ENCODE measurements at regions not wholly inside any gene's neighbourhood (a gene's known extent, or its start where the extent isn't known, plus 50 kb on each side); places are given as distances from the start of the nearest gene placed in this dataset.

DNA sequence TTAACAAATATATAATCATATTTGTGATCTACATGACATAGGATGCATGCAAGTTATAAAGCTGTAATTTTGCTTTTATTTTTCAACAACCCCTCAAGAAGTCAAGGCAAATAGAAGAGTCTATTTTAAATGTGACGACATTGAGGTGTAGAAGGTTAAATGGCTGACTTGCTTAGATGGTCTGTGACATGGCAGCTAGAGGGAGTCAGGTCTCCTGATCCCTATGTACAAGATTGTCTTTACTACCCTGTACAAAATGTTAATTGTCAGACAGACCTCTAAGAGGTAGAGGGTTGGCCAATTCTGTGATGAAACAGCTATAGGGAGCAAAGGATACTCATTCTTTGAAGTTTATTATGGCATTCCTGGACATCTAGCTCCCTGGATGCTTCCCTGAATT is 380.9 kb upstream of the MEF2C start:
- Histone ChIP-seq H3K9me3 (ENCODE audit: control insufficient read depth, low read length) (no peaks in the 10 kb centered on the region), H2AFZ (no peak overlapping the region), H3K4me2 (ENCODE audit: low read length) (no peak overlapping the region), H3K27ac (no peak overlapping the region), H3K27me3 (ENCODE audit: control insufficient read depth, insufficient read depth, low read length) (no peaks in the 10 kb centered on the region), H3K9ac (no peak overlapping the region), H3K4me1 (no peaks in the 10 kb centered on the region), H3K79me2 (no peaks in the 10 kb centered on the region), H3K4me3 (ENCODE audit: low read depth, low read length) (no peak overlapping the region), H3K36me3 (ENCODE audit: control insufficient read depth, insufficient read depth, low read length) (no peaks in the 10 kb centered on the region)
- TF ChIP-seq CTCF (IDR thresholded peaks at IDR 0.05) = no peak

DNA sequence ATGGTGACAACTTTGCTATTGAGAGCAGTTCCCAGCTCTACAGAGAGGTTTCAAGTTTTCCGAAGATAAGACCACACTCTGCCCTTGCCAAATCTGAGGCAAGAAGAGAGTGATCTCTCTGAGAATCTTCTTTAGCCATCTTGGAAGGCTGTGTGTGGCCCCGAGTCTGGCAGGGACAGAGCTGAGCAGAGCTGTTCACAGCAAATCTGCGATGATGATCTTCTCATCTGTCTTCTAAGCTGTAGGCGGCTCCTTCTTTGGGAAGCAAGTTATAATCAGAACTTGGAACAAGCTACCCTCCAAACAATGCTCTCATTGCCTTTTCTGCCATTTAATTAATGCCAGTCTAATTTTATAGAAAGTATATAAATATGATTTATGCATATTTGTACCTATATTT is 379.0 kb upstream of the MEF2C start:
- H3K4me3 ChIP-seq (ENCODE audit: low read depth, low read length) = no peak overlapping the region
- no peak overlapping the region for H3K9ac ChIP-seq
- no peak overlapping the region for H3K4me2 ChIP-seq (ENCODE audit: low read length)
- no peak for TF ChIP-seq CTCF (IDR thresholded peaks at IDR 0.05)
- no peak overlapping the region for H2AFZ ChIP-seq
- H3K36me3 ChIP-seq (ENCODE audit: control insufficient read depth, insufficient read depth, low read length) = no peaks in the 10 kb centered on the region
- H3K4me1 ChIP-seq = no peaks in the 10 kb centered on the region
- no peak overlapping the region for H3K27ac ChIP-seq
- H3K79me2 ChIP-seq = no peaks in the 10 kb centered on the region
- H3K27me3 ChIP-seq (ENCODE audit: control insufficient read depth, insufficient read depth, low read length) = no peaks in the 10 kb centered on the region
- no peaks in the 10 kb centered on the region for H3K9me3 ChIP-seq (ENCODE audit: control insufficient read depth, low read length)

GRCh38 chr5:89260254-89260653 is 377.3 kb upstream of the MEF2C start:
- TF ChIP-seq CTCF (IDR thresholded peaks at IDR 0.05) = no peak
- no peak overlapping the region for H2AFZ ChIP-seq
- H3K27ac ChIP-seq = no peak overlapping the region
- H3K9ac ChIP-seq = no peak overlapping the region
- H3K4me1 ChIP-seq = no peaks in the 10 kb centered on the region
- no peak overlapping the region for H3K4me2 ChIP-seq (ENCODE audit: low read length)
- no peaks in the 10 kb centered on the region for H3K9me3 ChIP-seq (ENCODE audit: control insufficient read depth, low read length)
- H3K27me3 ChIP-seq (ENCODE audit: control insufficient read depth, insufficient read depth, low read length) = no peaks in the 10 kb centered on the region
- no peaks in the 10 kb centered on the region for H3K79me2 ChIP-seq
- H3K36me3 ChIP-seq (ENCODE audit: control insufficient read depth, insufficient read depth, low read length) = no peaks in the 10 kb centered on the region
- H3K4me3 ChIP-seq (ENCODE audit: low read depth, low read length) = no peak overlapping the region

DNA sequence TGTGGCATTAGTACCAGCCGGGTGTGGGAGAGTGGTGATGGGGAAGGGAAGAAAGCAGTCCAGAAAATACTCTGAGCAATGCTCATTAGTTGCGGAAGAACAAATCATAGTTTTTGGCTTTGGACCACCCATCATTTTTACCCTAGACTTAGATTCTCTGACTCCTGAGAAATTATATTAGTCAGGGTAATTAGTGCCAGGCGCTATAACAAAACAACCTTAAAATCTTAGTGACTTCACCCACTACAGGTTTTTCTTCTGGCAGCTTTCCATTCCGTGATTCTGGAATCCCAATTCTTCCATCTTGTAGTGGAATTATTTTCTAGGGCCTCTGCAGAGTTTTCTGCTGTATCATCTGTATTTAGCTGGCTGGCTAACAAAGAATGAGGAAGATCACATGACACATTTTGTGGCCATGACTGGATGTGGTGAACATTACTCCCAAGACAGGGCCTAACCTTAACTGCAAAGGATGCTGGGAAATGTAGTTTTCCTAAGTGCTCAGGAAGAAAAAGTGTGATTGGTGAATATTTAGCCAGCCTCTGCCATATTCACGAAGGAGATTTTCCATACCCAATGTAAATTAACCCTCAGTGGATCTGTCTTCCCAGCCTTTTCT is 373.0 kb upstream of the MEF2C start:
- Histone ChIP-seq H2AFZ (no peak overlapping the region), H3K36me3 (ENCODE audit: control insufficient read depth, insufficient read depth, low read length) (no peaks in the 10 kb centered on the region), H3K27ac (no peak overlapping the region), H3K9me3 (ENCODE audit: control insufficient read depth, low read length) (no peaks in the 10 kb centered on the region), H3K4me3 (ENCODE audit: low read depth, low read length) (no peak overlapping the region), H3K79me2 (no peaks in the 10 kb centered on the region), H3K4me1 (no peaks in the 10 kb centered on the region), H3K27me3 (ENCODE audit: control insufficient read depth, insufficient read depth, low read length) (no peaks in the 10 kb centered on the region), H3K4me2 (ENCODE audit: low read length) (no peak overlapping the region), H3K9ac (no peak overlapping the region)
- no peak for TF ChIP-seq CTCF (IDR thresholded peaks at IDR 0.05)

GRCh38 chr5:89253666-89254352 is 370.8 kb upstream of the MEF2C start:
- Histone ChIP-seq H3K4me1 (no peaks in the 10 kb centered on the region), H3K4me2 (ENCODE audit: low read length) (no peak overlapping the region), H3K36me3 (ENCODE audit: control insufficient read depth, insufficient read depth, low read length) (no peaks in the 10 kb centered on the region), H3K79me2 (no peaks in the 10 kb centered on the region), H3K9ac (no peak overlapping the region), H3K4me3 (ENCODE audit: low read depth, low read length) (no peak overlapping the region), H3K27me3 (ENCODE audit: control insufficient read depth, insufficient read depth, low read length) (no peaks in the 10 kb centered on the region), H3K9me3 (ENCODE audit: control insufficient read depth, low read length) (no peaks in the 10 kb centered on the region), H3K27ac (no peak overlapping the region), H2AFZ (no peak overlapping the region)
- TF ChIP-seq CTCF (IDR thresholded peaks at IDR 0.05) = no peak

Data from parathyroid adenoma (tissue), 2 donors.